Esophagus muscularis mucosa (tissue), 4 donors: ENCODE measurements at regions not wholly inside any gene's neighbourhood (a gene's known extent, or its start where the extent isn't known, plus 50 kb on each side); places are given as distances from the start of the nearest gene placed in this dataset.

Experiments
- DNase-seq: peaks from one replicate; pipeline ENCODE4 v3.0.0-alpha.2; 2017; ENCODE audit errors: extremely low spot score
- H3K27ac ChIP-seq, 4 donors: fragments of 200-600 bp; sonication (generic); replicated peaks in 1 of 4; 1 replicate in 3 of 4; 2 replicates in 1 of 4; pipeline ENCODE4 v1.5.1; 2016 to 2019; ENCODE audit warnings: mild to moderate bottlenecking in 1 of 4
- H3K27me3 ChIP-seq, 4 donors: fragments of 200-600 bp; sonication (generic); one replicate each; pipeline versions ENCODE4 v1.5.1 to v1.6.0; 2016 to 2019
- H3K36me3 ChIP-seq, 4 donors: fragments of 200-600 bp; sonication (generic); one replicate each; pipeline ENCODE4 v1.5.1; 2016 to 2019
- H3K4me1 ChIP-seq, 4 donors: fragments of 200-600 bp; sonication (generic); one replicate each; pipeline ENCODE4 v1.5.1; 2016 to 2019
- H3K4me3 ChIP-seq, 4 donors: fragments of 200-600 bp; sonication (generic); 1 replicate in 2 of 4; 2 replicates in 2 of 4; pipeline ENCODE4 v1.5.1; 2016 to 2019; ENCODE audit warnings: mild to moderate bottlenecking in 4 of 4, moderate library complexity in 1 of 4
- H3K9me3 ChIP-seq, 4 donors: fragments of 200-600 bp; sonication (generic); 1 replicate in 3 of 4; 2 replicates in 1 of 4; pipeline ENCODE4 v1.5.1; 2016 to 2019
- EP300 ChIP-seq: sonication (generic); formaldehyde crosslinking; IDR thresholded peaks from one replicate; pipeline ENCODE4 v1.6.1; 2017; ENCODE audit warnings: antibody characterized with exemption
- POLR2A ChIP-seq: fragments of 450-650 bp; IDR thresholded peaks from one replicate; pipeline ENCODE4 v1.6.1; 2017; ENCODE audit warnings: antibody characterized with exemption, moderate library complexity, mild to moderate bottlenecking, low read depth
- POLR2AphosphoS5 ChIP-seq, 2 donors: sonication (generic); formaldehyde crosslinking; IDR thresholded peaks; one replicate each; pipeline ENCODE4 v1.6.1; 2017; ENCODE audit warnings: antibody characterized with exemption in 2 of 2
- WGBS: methylation state at CpG from one replicate; pipeline ENCODE4 v1.1.5; 2018; 5-methylcytosine and 5-hydroxymethylcytosine counted together
- intact Hi-C: fragments of 100-400 bp; cut with DNase I; formaldehyde crosslinking; loops from one replicate; pipeline ENCODE4 v1.15.1; 2023
- TF ChIP-seq, protein P1 (sequence below), 3 experiments: fragments of 200-600 bp in 2 of 3; fragments of 450-650 bp in 1 of 3; sonication (generic) in 2 of 3; IDR thresholded peaks; one replicate each; pipeline ENCODE4 v1.5.1; 2017 to 2019; ENCODE audit warnings: antibody characterized with exemption in 3 of 3, mild to moderate bottlenecking in 2 of 3, moderate library complexity in 1 of 3

DNA sequence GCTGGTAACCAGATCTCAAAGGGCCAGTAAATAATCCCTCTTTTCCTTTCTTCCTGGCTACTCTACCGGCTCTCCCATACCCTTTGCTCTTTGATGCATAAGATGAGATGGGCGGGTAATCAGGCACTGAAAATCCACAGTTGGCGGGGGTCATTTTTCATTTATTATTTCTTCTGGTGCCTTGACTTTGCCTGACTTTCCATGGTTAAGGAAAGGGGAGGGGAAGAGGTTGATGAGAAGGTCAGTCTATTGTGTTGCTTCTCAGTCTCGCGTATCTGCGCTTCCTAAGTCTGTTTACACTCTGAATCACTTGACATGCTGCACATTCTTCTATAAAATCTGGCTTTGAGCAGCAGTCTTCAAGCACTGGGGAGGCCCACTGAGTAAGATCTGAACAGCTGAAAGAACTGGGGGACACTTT is 121.1 kb upstream of the HDGFL1 start:
- H3K27ac ChIP-seq: no peak overlapping the region
- H3K4me3 ChIP-seq: no peak overlapping the region
- no peaks in the 10 kb centered on the region for H3K27me3 ChIP-seq
- H3K9me3 ChIP-seq: no peaks in the 10 kb centered on the region
- no peak for DNase-seq
- no peaks in the 10 kb centered on the region for H3K36me3 ChIP-seq
- intact Hi-C loops: no loop called here
- 78% methylated on average over 6 of the region's 6 CpGs for WGBS
- TF ChIP-seq POLR2AphosphoS5 (IDR thresholded peaks at IDR 0.05): no peak
- TF ChIP-seq POLR2A: no peak
- TF ChIP-seq, protein P1, sequence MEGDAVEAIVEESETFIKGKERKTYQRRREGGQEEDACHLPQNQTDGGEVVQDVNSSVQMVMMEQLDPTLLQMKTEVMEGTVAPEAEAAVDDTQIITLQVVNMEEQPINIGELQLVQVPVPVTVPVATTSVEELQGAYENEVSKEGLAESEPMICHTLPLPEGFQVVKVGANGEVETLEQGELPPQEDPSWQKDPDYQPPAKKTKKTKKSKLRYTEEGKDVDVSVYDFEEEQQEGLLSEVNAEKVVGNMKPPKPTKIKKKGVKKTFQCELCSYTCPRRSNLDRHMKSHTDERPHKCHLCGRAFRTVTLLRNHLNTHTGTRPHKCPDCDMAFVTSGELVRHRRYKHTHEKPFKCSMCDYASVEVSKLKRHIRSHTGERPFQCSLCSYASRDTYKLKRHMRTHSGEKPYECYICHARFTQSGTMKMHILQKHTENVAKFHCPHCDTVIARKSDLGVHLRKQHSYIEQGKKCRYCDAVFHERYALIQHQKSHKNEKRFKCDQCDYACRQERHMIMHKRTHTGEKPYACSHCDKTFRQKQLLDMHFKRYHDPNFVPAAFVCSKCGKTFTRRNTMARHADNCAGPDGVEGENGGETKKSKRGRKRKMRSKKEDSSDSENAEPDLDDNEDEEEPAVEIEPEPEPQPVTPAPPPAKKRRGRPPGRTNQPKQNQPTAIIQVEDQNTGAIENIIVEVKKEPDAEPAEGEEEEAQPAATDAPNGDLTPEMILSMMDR (IDR thresholded peaks at IDR 0.05): no peak
- TF ChIP-seq EP300: no peak
- H3K4me1 ChIP-seq: peaks cover 6 to 27% (median 17%) of the 10 kb centered on the region in 4 donors

DNA sequence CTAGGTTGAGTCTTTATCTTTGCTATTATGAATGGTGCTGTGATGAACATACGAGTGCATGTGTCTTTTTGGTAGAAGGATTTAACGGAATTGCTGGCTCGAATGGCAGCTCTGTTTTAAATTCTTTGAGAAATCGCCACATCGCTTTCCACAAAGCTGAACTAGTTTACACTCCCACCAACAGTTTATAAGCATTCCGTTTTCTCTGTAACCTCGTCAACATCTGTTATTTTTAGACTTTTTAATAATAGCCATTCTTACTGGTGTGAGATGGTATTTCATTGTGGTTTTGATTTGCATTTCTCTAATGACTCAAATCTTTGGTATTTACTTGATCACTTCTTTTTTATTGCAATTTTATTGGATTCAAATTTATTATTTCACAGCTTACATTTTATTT is 117.4 kb upstream of the HDGFL1 start:
- Histone ChIP-seq H3K27ac (no peak overlapping the region), H3K36me3 (no peaks in the 10 kb centered on the region), H3K9me3 (no peaks in the 10 kb centered on the region), H3K4me3 (no peak overlapping the region), H3K4me1 (peaks cover 0 to 17% (median 10%) of the 10 kb centered on the region in 4 donors), H3K27me3 (no peaks in the 10 kb centered on the region)
- intact Hi-C loops: no loop called here
- TF ChIP-seq POLR2A (no peak), EP300 (no peak), POLR2AphosphoS5 (IDR thresholded peaks at IDR 0.05) (no peak)
- TF ChIP-seq, protein P1 (IDR thresholded peaks at IDR 0.05): no peak
- 95% methylated on average over 7 of the region's 7 CpGs for WGBS
- DNase-seq: no peak

DNA sequence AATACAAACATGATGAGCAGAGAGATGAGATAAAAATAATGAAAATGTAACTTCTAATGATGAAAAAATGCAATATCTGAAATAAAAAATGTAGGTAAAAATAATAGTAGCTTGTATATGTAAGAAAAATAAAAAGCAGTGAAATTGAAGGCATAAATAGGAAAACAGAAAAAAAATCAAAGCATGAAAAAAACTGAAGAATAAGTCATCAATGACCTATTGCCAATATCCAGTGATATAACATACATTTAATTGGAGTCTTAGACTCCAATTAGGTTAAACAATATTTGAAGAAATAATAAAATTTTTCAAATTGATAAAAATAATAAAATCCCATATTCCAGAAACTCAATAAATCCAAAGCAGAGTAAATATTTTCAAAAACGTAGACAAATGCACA is 114.0 kb upstream of the HDGFL1 start:
- 92% methylated on average over 1 of the region's 1 CpG for WGBS
- TF ChIP-seq POLR2AphosphoS5 (IDR thresholded peaks at IDR 0.05): no peak
- TF ChIP-seq POLR2A: no peak
- TF ChIP-seq, protein P1 (IDR thresholded peaks at IDR 0.05): no peak
- TF ChIP-seq EP300: no peak
- Histone ChIP-seq H3K27me3 (no peaks in the 10 kb centered on the region), H3K36me3 (no peaks in the 10 kb centered on the region), H3K4me3 (no peak overlapping the region), H3K4me1 (no peaks in the 10 kb centered on the region), H3K9me3 (no peaks in the 10 kb centered on the region), H3K27ac (no peak overlapping the region)
- intact Hi-C loops: no loop called here
- DNase-seq: no peak

DNA sequence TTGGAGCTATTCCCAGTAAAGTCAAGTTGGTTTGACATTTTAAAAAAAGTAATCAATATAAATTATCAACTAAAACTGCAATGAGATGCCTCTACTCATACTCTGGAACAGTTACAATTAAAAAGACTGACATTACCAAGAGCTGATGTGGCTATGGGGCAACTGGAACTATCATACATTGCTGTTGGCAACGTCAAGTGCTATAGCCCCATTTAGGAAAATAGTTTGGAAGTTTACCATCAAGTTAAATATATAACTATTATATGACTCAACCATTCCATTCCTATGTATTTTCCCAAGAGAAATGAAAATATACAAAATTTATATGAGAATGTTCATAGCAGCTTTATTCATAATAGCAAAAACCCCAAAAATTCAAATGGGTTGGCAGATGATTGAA is 111.4 kb upstream of the HDGFL1 start:
- H3K4me1 ChIP-seq: no peaks in the 10 kb centered on the region
- H3K27me3 ChIP-seq: no peaks in the 10 kb centered on the region
- H3K36me3 ChIP-seq: no peaks in the 10 kb centered on the region
- no peak for DNase-seq
- H3K27ac ChIP-seq: no peak overlapping the region
- H3K4me3 ChIP-seq: no peak overlapping the region
- no peak for TF ChIP-seq POLR2AphosphoS5 (IDR thresholded peaks at IDR 0.05)
- no peak for TF ChIP-seq EP300
- no peak for TF ChIP-seq POLR2A
- TF ChIP-seq, protein P1 (IDR thresholded peaks at IDR 0.05): no peak
- H3K9me3 ChIP-seq: no peaks in the 10 kb centered on the region
- intact Hi-C loops: no loop called here
- WGBS: 82% methylated on average over 1 of the region's 1 CpG

DNA sequence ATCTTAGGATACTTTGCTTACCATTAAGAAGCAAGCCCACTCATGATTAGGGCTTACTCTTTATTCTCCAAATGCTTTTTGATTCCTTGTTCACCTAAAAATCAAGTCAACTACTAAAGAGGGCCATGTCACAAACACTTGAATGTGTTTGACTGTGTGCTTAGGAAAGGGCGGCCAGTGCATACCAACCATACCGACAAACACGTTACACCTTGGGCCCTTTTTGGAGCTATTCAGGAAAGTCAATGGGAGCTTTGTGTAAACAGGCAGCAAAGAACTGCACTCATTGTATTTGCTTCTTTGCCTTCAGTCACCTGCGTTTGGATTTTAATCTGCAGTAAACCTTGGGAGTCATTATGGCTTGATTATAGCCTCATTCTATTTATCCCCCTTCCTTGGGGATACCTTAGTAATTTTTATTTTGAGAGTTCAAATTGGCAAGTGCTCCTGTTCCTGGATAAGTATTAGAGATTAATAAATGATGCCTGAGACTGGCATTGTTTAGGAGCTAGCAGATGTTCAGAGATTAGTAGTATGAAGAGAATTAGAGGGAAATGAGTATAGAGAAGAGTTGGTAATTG is 102.6 kb upstream of the HDGFL1 start:
- intact Hi-C loops: no loop called here
- no peaks in the 10 kb centered on the region for H3K36me3 ChIP-seq
- no peak for DNase-seq
- H3K27me3 ChIP-seq: no peaks in the 10 kb centered on the region
- no peaks in the 10 kb centered on the region for H3K9me3 ChIP-seq
- TF ChIP-seq POLR2A (no peak), EP300 (no peak), POLR2AphosphoS5 (IDR thresholded peaks at IDR 0.05) (no peak)
- TF ChIP-seq, protein P1 (IDR thresholded peaks at IDR 0.05): no peak
- H3K4me3 ChIP-seq: no peak overlapping the region
- WGBS: 76% methylated on average over 4 of the region's 4 CpGs
- H3K4me1 ChIP-seq: peaks cover 14 to 19% (median 17%) of the 10 kb centered on the region in 4 donors
- H3K27ac ChIP-seq: no peak overlapping the region
